ENCODE measurements at regions not wholly inside any gene's neighbourhood (a gene's known extent, or its start where the extent isn't known, plus 50 kb on each side); places are given as distances from the start of the nearest gene placed in this dataset.

- Histone ChIP-seq H4K20me1 (ENCODE audit: insufficient read depth, low read length) (no peaks in the 10 kb centered on the region), H3K36me3 (replicated peaks; ENCODE audit: low read depth, low read length) (no peaks in the 10 kb centered on the region), H3K27ac (ENCODE audit: low read length) (no peak overlapping the region), H3K4me1 (ENCODE audit: low read length) (no peaks in the 10 kb centered on the region), H3K27me3 (ENCODE audit: low read depth, low read length) (peaks cover 38% of the 10 kb centered on the region), H3K79me2 (ENCODE audit: low read length) (no peaks in the 10 kb centered on the region), H3K9me3 (ENCODE audit: insufficient read depth, low read length) (no peaks in the 10 kb centered on the region), H3K4me3 (ENCODE audit: low read length) (no peak overlapping the region), H3K9ac (ENCODE audit: low read length) (no peak overlapping the region), H3K4me2 (ENCODE audit: low read length) (no peak overlapping the region), H2AFZ (ENCODE audit: low read depth, low read length) (no peak overlapping the region)
- no peak for TF ChIP-seq EZH2phosphoT487 (IDR thresholded peaks at IDR 0.05; ENCODE audit: low read depth)
- TF ChIP-seq, protein P1, sequence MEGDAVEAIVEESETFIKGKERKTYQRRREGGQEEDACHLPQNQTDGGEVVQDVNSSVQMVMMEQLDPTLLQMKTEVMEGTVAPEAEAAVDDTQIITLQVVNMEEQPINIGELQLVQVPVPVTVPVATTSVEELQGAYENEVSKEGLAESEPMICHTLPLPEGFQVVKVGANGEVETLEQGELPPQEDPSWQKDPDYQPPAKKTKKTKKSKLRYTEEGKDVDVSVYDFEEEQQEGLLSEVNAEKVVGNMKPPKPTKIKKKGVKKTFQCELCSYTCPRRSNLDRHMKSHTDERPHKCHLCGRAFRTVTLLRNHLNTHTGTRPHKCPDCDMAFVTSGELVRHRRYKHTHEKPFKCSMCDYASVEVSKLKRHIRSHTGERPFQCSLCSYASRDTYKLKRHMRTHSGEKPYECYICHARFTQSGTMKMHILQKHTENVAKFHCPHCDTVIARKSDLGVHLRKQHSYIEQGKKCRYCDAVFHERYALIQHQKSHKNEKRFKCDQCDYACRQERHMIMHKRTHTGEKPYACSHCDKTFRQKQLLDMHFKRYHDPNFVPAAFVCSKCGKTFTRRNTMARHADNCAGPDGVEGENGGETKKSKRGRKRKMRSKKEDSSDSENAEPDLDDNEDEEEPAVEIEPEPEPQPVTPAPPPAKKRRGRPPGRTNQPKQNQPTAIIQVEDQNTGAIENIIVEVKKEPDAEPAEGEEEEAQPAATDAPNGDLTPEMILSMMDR (IDR thresholded peaks at IDR 0.05; ENCODE audit: low read depth, low read length), result no peak
Measured at GRCh38 chr12:108069651-108070165, 59.4 kb upstream of the WSCD2 start.

GRCh38 chr12:108075561-108075960 is 53.5 kb upstream of the WSCD2 start:
- H3K4me3 ChIP-seq (ENCODE audit: low read length), result no peak overlapping the region
- TF ChIP-seq EZH2phosphoT487 (IDR thresholded peaks at IDR 0.05; ENCODE audit: low read depth), result no peak
- TF ChIP-seq, protein P1 (IDR thresholded peaks at IDR 0.05; ENCODE audit: low read depth, low read length), result no peak
- H2AFZ ChIP-seq (ENCODE audit: low read depth, low read length), result no peak overlapping the region
- H3K4me2 ChIP-seq (ENCODE audit: low read length), result no peak overlapping the region
- no peaks in the 10 kb centered on the region for H3K36me3 ChIP-seq (replicated peaks; ENCODE audit: low read depth, low read length)
- H3K9me3 ChIP-seq (ENCODE audit: insufficient read depth, low read length), result no peaks in the 10 kb centered on the region
- no peaks in the 10 kb centered on the region for H4K20me1 ChIP-seq (ENCODE audit: insufficient read depth, low read length)
- H3K9ac ChIP-seq (ENCODE audit: low read length), result no peak overlapping the region
- no peak overlapping the region for H3K27ac ChIP-seq (ENCODE audit: low read length)
- peaks cover 31% of the 10 kb centered on the region for H3K27me3 ChIP-seq (ENCODE audit: low read depth, low read length)
- H3K4me1 ChIP-seq (ENCODE audit: low read length), result no peaks in the 10 kb centered on the region
- H3K79me2 ChIP-seq (ENCODE audit: low read length), result no peaks in the 10 kb centered on the region

- H3K9ac ChIP-seq (ENCODE audit: low read length), result no peak overlapping the region
- H3K79me2 ChIP-seq (ENCODE audit: low read length), result no peaks in the 10 kb centered on the region
- no peaks in the 10 kb centered on the region for H3K4me1 ChIP-seq (ENCODE audit: low read length)
- H4K20me1 ChIP-seq (ENCODE audit: insufficient read depth, low read length), result no peaks in the 10 kb centered on the region
- H3K27ac ChIP-seq (ENCODE audit: low read length), result no peak overlapping the region
- no peak overlapping the region for H2AFZ ChIP-seq (ENCODE audit: low read depth, low read length)
- peaks cover 29% of the 10 kb centered on the region for H3K27me3 ChIP-seq (ENCODE audit: low read depth, low read length)
- H3K4me2 ChIP-seq (ENCODE audit: low read length), result no peak overlapping the region
- no peaks in the 10 kb centered on the region for H3K9me3 ChIP-seq (ENCODE audit: insufficient read depth, low read length)
- no peaks in the 10 kb centered on the region for H3K36me3 ChIP-seq (replicated peaks; ENCODE audit: low read depth, low read length)
- no peak overlapping the region for H3K4me3 ChIP-seq (ENCODE audit: low read length)
- no peak for TF ChIP-seq EZH2phosphoT487 (IDR thresholded peaks at IDR 0.05; ENCODE audit: low read depth)
- TF ChIP-seq, protein P1 (IDR thresholded peaks at IDR 0.05; ENCODE audit: low read depth, low read length), result no peak
Measured at GRCh38 chr12:108076556-108076955, 52.5 kb upstream of the WSCD2 start.

GRCh38 chr12:108078428-108078827 is 50.7 kb upstream of the WSCD2 start:
- Histone ChIP-seq H4K20me1 (ENCODE audit: insufficient read depth, low read length) (no peaks in the 10 kb centered on the region), H2AFZ (ENCODE audit: low read depth, low read length) (no peak overlapping the region), H3K36me3 (replicated peaks; ENCODE audit: low read depth, low read length) (no peaks in the 10 kb centered on the region), H3K9me3 (ENCODE audit: insufficient read depth, low read length) (no peaks in the 10 kb centered on the region), H3K79me2 (ENCODE audit: low read length) (no peaks in the 10 kb centered on the region), H3K27ac (ENCODE audit: low read length) (no peak overlapping the region), H3K4me3 (ENCODE audit: low read length) (no peak overlapping the region), H3K4me1 (ENCODE audit: low read length) (no peaks in the 10 kb centered on the region), H3K9ac (ENCODE audit: low read length) (no peak overlapping the region), H3K27me3 (ENCODE audit: low read depth, low read length) (peaks cover 31% of the 10 kb centered on the region), H3K4me2 (ENCODE audit: low read length) (no peak overlapping the region)
- TF ChIP-seq, protein P1 (IDR thresholded peaks at IDR 0.05; ENCODE audit: low read depth, low read length), result peak; percentile 35
- no peak for TF ChIP-seq EZH2phosphoT487 (IDR thresholded peaks at IDR 0.05; ENCODE audit: low read depth)
